ENCODE measurements at regions not wholly inside any gene's neighbourhood (a gene's known extent, or its start where the extent isn't known, plus 50 kb on each side); places are given as distances from the start of the nearest gene placed in this dataset.

- no peak for TF ChIP-seq CTCF (IDR thresholded peaks at IDR 0.05 in 8 of 11, conservative IDR thresholded peaks at IDR 0.05 in 3 of 11)
- TF ChIP-seq POLR2A (IDR thresholded peaks at IDR 0.05), result no peak
- no peak for TF ChIP-seq POLR2AphosphoS5 (IDR thresholded peaks at IDR 0.05)
These were observed 591.9 kb downstream of the TECRL start for GRCh38 chr4:63817196-63817865.
